Left lung (tissue), 4 donors: ENCODE measurements at regions not wholly inside any gene's neighbourhood (a gene's known extent, or its start where the extent isn't known, plus 50 kb on each side); places are given as distances from the start of the nearest gene placed in this dataset.

Experiments used
- ATAC-seq: fragments of 200-7000 bp; cut with Tn5 transposase; one replicate; pipeline ENCODE4 v1.9.1; 2020; ENCODE audit warnings: moderate library complexity
- DNase-seq, 4 donors: peaks; one replicate each; pipeline ENCODE4 v3.0.0-alpha.2; 2013 to 2020
- H3K27ac ChIP-seq, 2 donors: fragments of 200-600 bp; sonication (generic) in 1 of 2; one replicate each; pipeline versions ENCODE4 v1.5.0 to v1.8.0; 2020 to 2021
- H3K27me3 ChIP-seq, 2 donors: fragments of 200-600 bp; sonication (generic) in 1 of 2; one replicate each; pipeline versions ENCODE4 v1.5.0 to v1.8.0; 2020 to 2021
- H3K36me3 ChIP-seq, 2 donors: fragments of 200-600 bp; sonication (generic) in 1 of 2; one replicate each; pipeline versions ENCODE4 v1.5.0 to v1.8.0; 2020 to 2021
- H3K4me1 ChIP-seq, 2 donors: fragments of 200-600 bp; one replicate each; pipeline ENCODE4 v1.8.0; 2021
- H3K4me3 ChIP-seq, 2 donors: fragments of 200-600 bp; sonication (generic) in 1 of 2; one replicate each; pipeline versions ENCODE4 v1.5.0 to v1.8.0; 2020 to 2021; ENCODE audit warnings: mild to moderate bottlenecking in 1 of 2
- H3K9me3 ChIP-seq, 2 donors: fragments of 200-600 bp; sonication (generic) in 1 of 2; one replicate each; pipeline versions ENCODE4 v1.5.0 to v1.8.0; 2020 to 2021
- intact Hi-C, 2 donors: fragments of 100-400 bp; cut with DNase I; formaldehyde crosslinking; loops; one replicate each; pipeline versions ENCODE4 v1.11.2 to v1.14.2; 2022
- TF ChIP-seq, protein P1 (sequence below), 2 donors: fragments of 200-600 bp; sonication (generic) in 1 of 2; IDR thresholded peaks; one replicate each; pipeline versions ENCODE4 v1.5.0 to v1.8.0; 2021; ENCODE audit warnings: antibody characterized with exemption in 2 of 2
- donor health status: DM: no; HTN: yes; CAD: no.
- donor health status: DM: no; HTN: no; CAD: no.

DNA sequence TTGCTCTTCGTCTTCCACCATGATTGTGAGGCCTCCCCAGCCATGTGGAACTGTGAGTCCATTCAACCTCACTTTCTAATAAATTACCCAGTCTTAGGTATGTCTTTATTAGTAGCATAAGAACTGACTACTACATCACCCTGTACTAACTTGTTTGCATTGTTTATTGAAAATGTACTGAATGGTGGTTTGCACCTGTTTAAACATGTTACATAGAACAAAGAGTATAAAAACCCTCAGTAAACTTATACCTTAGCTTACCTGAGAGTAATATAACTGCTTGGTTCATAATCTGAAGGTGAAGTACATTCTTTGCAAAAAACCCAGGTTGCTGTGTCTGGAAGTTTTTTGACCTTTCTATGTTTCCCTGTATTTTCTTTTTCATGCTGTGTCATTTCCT lies 777.8 kb downstream of the TBC1D32 start:
- Histone ChIP-seq H3K9me3 (no peaks in the 10 kb centered on the region), H3K4me1 (no peaks in the 10 kb centered on the region), H3K27me3 (no peaks in the 10 kb centered on the region), H3K36me3 (no peaks in the 10 kb centered on the region), H3K4me3 (no peak overlapping the region), H3K27ac (no peak overlapping the region)
- DNase-seq (no peak), ATAC-seq (no peak)
- TF ChIP-seq, protein P1, sequence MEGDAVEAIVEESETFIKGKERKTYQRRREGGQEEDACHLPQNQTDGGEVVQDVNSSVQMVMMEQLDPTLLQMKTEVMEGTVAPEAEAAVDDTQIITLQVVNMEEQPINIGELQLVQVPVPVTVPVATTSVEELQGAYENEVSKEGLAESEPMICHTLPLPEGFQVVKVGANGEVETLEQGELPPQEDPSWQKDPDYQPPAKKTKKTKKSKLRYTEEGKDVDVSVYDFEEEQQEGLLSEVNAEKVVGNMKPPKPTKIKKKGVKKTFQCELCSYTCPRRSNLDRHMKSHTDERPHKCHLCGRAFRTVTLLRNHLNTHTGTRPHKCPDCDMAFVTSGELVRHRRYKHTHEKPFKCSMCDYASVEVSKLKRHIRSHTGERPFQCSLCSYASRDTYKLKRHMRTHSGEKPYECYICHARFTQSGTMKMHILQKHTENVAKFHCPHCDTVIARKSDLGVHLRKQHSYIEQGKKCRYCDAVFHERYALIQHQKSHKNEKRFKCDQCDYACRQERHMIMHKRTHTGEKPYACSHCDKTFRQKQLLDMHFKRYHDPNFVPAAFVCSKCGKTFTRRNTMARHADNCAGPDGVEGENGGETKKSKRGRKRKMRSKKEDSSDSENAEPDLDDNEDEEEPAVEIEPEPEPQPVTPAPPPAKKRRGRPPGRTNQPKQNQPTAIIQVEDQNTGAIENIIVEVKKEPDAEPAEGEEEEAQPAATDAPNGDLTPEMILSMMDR (IDR thresholded peaks at IDR 0.05): no peak
- intact Hi-C loops: no loop called here

DNA sequence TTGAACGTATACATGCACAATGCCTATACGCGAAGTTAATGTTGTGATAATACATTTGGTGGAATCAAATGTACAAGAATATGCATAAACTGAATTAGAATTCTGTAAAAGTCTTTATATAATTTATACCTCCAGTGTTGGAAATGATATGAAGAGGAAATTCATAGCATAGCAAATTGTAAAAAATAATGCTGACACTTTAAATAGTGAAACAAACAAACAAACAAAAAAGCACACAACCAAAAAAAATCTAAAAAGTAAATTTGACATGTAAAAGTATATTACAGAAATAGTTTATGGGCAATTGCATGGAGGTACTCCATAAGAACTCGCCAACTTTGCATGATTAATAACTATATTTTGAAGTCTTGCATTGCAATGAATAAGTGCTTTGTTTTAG lies 780.9 kb downstream of the TBC1D32 start:
- intact Hi-C loops: no loop called here
- ATAC-seq: no peak
- no peaks in the 10 kb centered on the region for H3K4me1 ChIP-seq
- no peaks in the 10 kb centered on the region for H3K27me3 ChIP-seq
- TF ChIP-seq, protein P1 (IDR thresholded peaks at IDR 0.05): no peak
- no peak overlapping the region for H3K27ac ChIP-seq
- no peak for DNase-seq
- H3K36me3 ChIP-seq: no peaks in the 10 kb centered on the region
- no peaks in the 10 kb centered on the region for H3K9me3 ChIP-seq
- H3K4me3 ChIP-seq: no peak overlapping the region

DNA sequence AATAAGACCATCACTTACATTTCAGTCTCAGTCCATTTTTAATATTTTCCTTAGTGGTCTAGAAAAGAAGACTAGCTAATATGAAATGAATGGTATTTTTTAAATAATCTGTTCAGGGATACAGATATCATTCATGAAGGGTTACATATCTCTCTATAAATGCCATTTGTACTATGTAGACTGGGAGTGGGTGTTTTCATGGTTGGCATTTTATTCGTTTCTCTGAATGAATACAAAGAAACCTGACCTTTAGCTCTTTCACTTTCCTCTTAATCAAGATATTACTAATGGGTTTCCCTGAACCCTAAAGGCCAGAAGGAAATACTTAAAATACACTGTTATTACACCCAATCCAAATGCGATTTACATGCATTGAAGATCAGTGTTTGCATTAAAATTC lies 788.9 kb downstream of the TBC1D32 start:
- H3K36me3 ChIP-seq: no peaks in the 10 kb centered on the region
- no peaks in the 10 kb centered on the region for H3K27me3 ChIP-seq
- TF ChIP-seq, protein P1 (IDR thresholded peaks at IDR 0.05): no peak
- no peaks in the 10 kb centered on the region for H3K9me3 ChIP-seq
- H3K4me3 ChIP-seq: no peak overlapping the region
- no peak overlapping the region for H3K27ac ChIP-seq
- DNase-seq: no peak
- H3K4me1 ChIP-seq: no peaks in the 10 kb centered on the region
- no peak for ATAC-seq
- intact Hi-C loops: no loop called here

DNA sequence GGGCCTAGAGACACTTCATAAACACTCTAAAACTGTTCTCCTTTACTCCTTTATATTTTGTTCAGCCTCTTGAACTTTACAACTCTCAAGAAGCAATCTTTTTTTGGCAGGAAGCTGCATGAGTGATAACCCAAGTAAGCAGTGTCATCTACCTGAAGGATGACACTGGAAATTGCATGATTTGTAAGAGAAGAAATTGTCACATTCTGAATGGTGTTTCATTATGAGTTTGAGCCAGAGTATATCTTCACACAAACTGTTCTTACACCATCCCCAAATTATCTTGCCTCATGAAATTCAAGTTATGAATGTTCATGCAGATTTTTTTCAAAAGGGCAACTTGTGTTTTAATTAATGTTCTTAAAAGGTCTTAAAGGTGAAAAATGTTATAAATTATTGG lies 799.3 kb downstream of the TBC1D32 start:
- intact Hi-C loops: no loop called here
- Histone ChIP-seq H3K27ac (no peak overlapping the region), H3K4me1 (no peaks in the 10 kb centered on the region), H3K36me3 (no peaks in the 10 kb centered on the region), H3K27me3 (no peaks in the 10 kb centered on the region), H3K9me3 (peaks cover 0 to 4% of the 10 kb centered on the region in 2 donors), H3K4me3 (no peak overlapping the region)
- TF ChIP-seq, protein P1 (IDR thresholded peaks at IDR 0.05): no peak
- ATAC-seq: no peak
- DNase-seq: no peak

DNA sequence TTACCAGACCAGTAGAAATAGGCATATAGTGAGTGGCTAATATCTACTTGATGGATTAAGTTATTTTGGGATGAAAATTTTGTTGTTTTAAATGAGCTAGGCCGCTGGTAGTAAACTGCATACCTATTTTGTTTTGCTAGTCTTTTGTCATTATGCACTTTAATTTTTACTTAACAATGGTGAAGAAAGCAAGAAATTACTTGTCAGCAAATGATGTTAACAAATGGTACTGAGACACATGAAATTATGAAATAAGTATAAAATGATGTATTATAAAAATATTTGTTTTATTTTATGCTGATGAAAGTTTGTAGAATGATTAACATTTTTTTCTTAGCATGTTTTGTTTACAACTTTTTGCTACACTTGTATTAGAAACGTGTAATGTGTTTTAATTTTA lies 807.7 kb downstream of the TBC1D32 start:
- H3K36me3 ChIP-seq: no peaks in the 10 kb centered on the region
- no peaks in the 10 kb centered on the region for H3K4me1 ChIP-seq
- intact Hi-C loops: no loop called here
- TF ChIP-seq, protein P1 (IDR thresholded peaks at IDR 0.05): no peak
- DNase-seq (no peak), ATAC-seq (no peak)
- H3K9me3 ChIP-seq: peaks cover 0 to 5% of the 10 kb centered on the region in 2 donors
- no peak overlapping the region for H3K4me3 ChIP-seq
- no peaks in the 10 kb centered on the region for H3K27me3 ChIP-seq
- H3K27ac ChIP-seq: no peak overlapping the region
